T follicular helper cell (primary cell): ENCODE measurements at regions not wholly inside any gene's neighbourhood (a gene's known extent, or its start where the extent isn't known, plus 50 kb on each side); places are given as distances from the start of the nearest gene placed in this dataset.
"Not testable (repeated sequence)": the region's sequence is repeated elsewhere in the genome, so short reads cannot be mapped to it uniquely, and the experiment has no call there.

Experiments used
- DNase-seq: peaks from one replicate; pipeline ENCODE4 v3.0.0-alpha.2; 2020; ENCODE audit warnings: low read depth

- DNase-seq: no peak
Observed at GRCh38 chr4:108458681-108459080, 161.7 kb upstream of the RPL34 start.

- no peak for DNase-seq
Observed at GRCh38 chr4:108454227-108454626, 166.1 kb upstream of the RPL34 start.

GRCh38 chr4:108453366-108453765 lies 167.0 kb upstream of the RPL34 start:
- no peak for DNase-seq

GRCh38 chr4:108450236-108450898 lies 170.0 kb upstream of the RPL34 start:
- DNase-seq: no peak

GRCh38 chr4:108449129-108449528 lies 171.2 kb upstream of the RPL34 start:
- DNase-seq: no peak

- no peak for DNase-seq
Observed at GRCh38 chr4:108446556-108446955, 173.8 kb upstream of the RPL34 start.

GRCh38 chr4:108445716-108446115 lies 174.7 kb upstream of the RPL34 start:
- no peak for DNase-seq

- DNase-seq: no peak
Observed at GRCh38 chr4:108443585-108443984, 176.8 kb upstream of the RPL34 start.

GRCh38 chr4:108433832-108434231 lies 186.5 kb upstream of the RPL34 start:
- peak; percentile 3 for DNase-seq

GRCh38 chr4:108433394-108433793 lies 187.0 kb upstream of the RPL34 start:
- not testable (repeated sequence) for DNase-seq

GRCh38 chr4:108432418-108432817 lies 188.0 kb upstream of the RPL34 start:
- no peak for DNase-seq

- no peak for DNase-seq
Observed at GRCh38 chr4:108431986-108432385, 188.4 kb upstream of the RPL34 start.

- DNase-seq: no peak
Observed at GRCh38 chr4:108430921-108431320, 189.5 kb upstream of the RPL34 start.

GRCh38 chr4:108429662-108430061 lies 190.7 kb upstream of the RPL34 start:
- no peak for DNase-seq

GRCh38 chr4:108428923-108429322 lies 191.5 kb upstream of the RPL34 start:
- DNase-seq: no peak

- DNase-seq: no peak
Observed at GRCh38 chr4:108427946-108428485, 192.4 kb upstream of the RPL34 start.

GRCh38 chr4:108426493-108426892 lies 193.9 kb upstream of the RPL34 start:
- no peak for DNase-seq

- no peak for DNase-seq
Observed at GRCh38 chr4:108425988-108426387, 194.4 kb upstream of the RPL34 start.

- no peak for DNase-seq
Observed at GRCh38 chr4:108417923-108418322, 202.5 kb upstream of the RPL34 start.

- no peak for DNase-seq
Observed at GRCh38 chr4:108416831-108417230, 203.5 kb upstream of the RPL34 start.

GRCh38 chr4:108415389-108415788 lies 205.0 kb upstream of the RPL34 start:
- no peak for DNase-seq

- no peak for DNase-seq
Observed at GRCh38 chr4:108411836-108412235, 208.5 kb upstream of the RPL34 start.

GRCh38 chr4:108409691-108410090 lies 210.7 kb upstream of the RPL34 start:
- DNase-seq: not testable (repeated sequence)

GRCh38 chr4:108405586-108405985 lies 214.8 kb upstream of the RPL34 start:
- DNase-seq: no peak
